GM23338 (cell line): ENCODE measurements at regions not wholly inside any gene's neighbourhood (a gene's known extent, or its start where the extent isn't known, plus 50 kb on each side); places are given as distances from the start of the nearest gene placed in this dataset.

Experiments used
- ATAC-seq: fragments of 200-7000 bp; cut with Tn5 transposase; 3 replicates; pipeline ENCODE4 v1.9.1; 2020
- DNase-seq: peaks from one replicate; pipeline ENCODE4 v3.0.0-alpha.2; 2015; ENCODE audit warnings: low spot score
- H2AFZ ChIP-seq: fragments of 200-600 bp; sonication (generic); 2 replicates; pipeline ENCODE4 v1.8.0; 2016; ENCODE audit warnings: antibody characterized with exemption, mild to moderate bottlenecking, moderate library complexity
- H3F3A ChIP-seq: fragments of 200-600 bp; sonication (generic); replicated peaks from 2 replicates; pipeline ENCODE4 v1.8.0; 2017; ENCODE audit warnings: antibody characterized with exemption, mixed run types, low read depth
- H3K27ac ChIP-seq: fragments of 200-600 bp; sonication (generic); 2 replicates; pipeline ENCODE4 v1.6.1; 2016; ENCODE audit warnings: low read depth
- H3K27me3 ChIP-seq: fragments of 200-600 bp; sonication (generic); 2 replicates; pipeline ENCODE4 v1.8.0; 2016; ENCODE audit warnings: mild to moderate bottlenecking, mixed run types, moderate library complexity; ENCODE audit not compliant: insufficient read depth
- H3K36me3 ChIP-seq: fragments of 200-600 bp; sonication (generic); 2 replicates; pipeline ENCODE4 v1.8.0; 2016; ENCODE audit warnings: mild to moderate bottlenecking; ENCODE audit not compliant: insufficient read depth
- H3K4me1 ChIP-seq: fragments of 200-600 bp; sonication (generic); 2 replicates; pipeline ENCODE4 v1.8.0; 2016; ENCODE audit warnings: mild to moderate bottlenecking, moderate library complexity; ENCODE audit not compliant: insufficient read depth
- H3K4me2 ChIP-seq: fragments of 200-600 bp; sonication (generic); 2 replicates; pipeline ENCODE4 v1.7.1; 2017; ENCODE audit warnings: mixed run types
- H3K4me3 ChIP-seq: fragments of 200-600 bp; sonication (generic); 2 replicates; pipeline ENCODE4 v1.6.1; 2016; ENCODE audit warnings: mixed run types
- H3K79me2 ChIP-seq: fragments of 200-600 bp; sonication (generic); replicated peaks from 2 replicates; pipeline ENCODE4 v1.8.0; 2017; ENCODE audit warnings: mild to moderate bottlenecking; ENCODE audit not compliant: insufficient read depth
- H3K9me2 ChIP-seq: fragments of 200-600 bp; sonication (generic); 2 replicates; pipeline ENCODE4 v1.8.0; 2017; ENCODE audit not compliant: insufficient read depth
- H4K20me1 ChIP-seq: fragments of 200-600 bp; sonication (generic); replicated peaks from 2 replicates; pipeline ENCODE4 v1.8.0; 2017; ENCODE audit warnings: mild to moderate bottlenecking; ENCODE audit not compliant: insufficient read depth
- H3K27ac Mint-ChIP-seq: 2 replicates; pipeline ENCODE4 v1.8.0; 2020; ENCODE audit warnings: inconsistent platforms, mild to moderate bottlenecking, moderate library complexity, mixed read lengths
- H3K27me3 Mint-ChIP-seq: 3 replicates; pipeline ENCODE4 v1.8.0; 2022; ENCODE audit warnings: low read depth, mild to moderate bottlenecking, moderate library complexity, mixed read lengths, inconsistent platforms; ENCODE audit not compliant: insufficient read depth, poor library complexity
- H3K36me3 Mint-ChIP-seq: 3 replicates; pipeline ENCODE4 v1.8.0; 2021; ENCODE audit warnings: low read depth, mild to moderate bottlenecking, inconsistent platforms, moderate library complexity, mixed read lengths
- H3K4me1 Mint-ChIP-seq: 3 replicates; pipeline ENCODE4 v1.8.0; 2020; ENCODE audit warnings: mild to moderate bottlenecking, inconsistent platforms, mixed read lengths
- H3K4me3 Mint-ChIP-seq: 3 replicates; pipeline ENCODE4 v1.8.0; 2021; ENCODE audit warnings: moderate library complexity, mild to moderate bottlenecking, inconsistent platforms, mixed read lengths
- H3K9me3 Mint-ChIP-seq: 3 replicates; pipeline ENCODE4 v1.8.0; 2020; ENCODE audit warnings: moderate library complexity, mild to moderate bottlenecking, inconsistent platforms, mixed read lengths
- CREB1 ChIP-seq: fragments of 250-450 bp; sonication (Bioruptor Pico); IDR thresholded peaks from 2 replicates; pipeline ENCODE4 v1.5.0; 2020; ENCODE audit warnings: low read depth, mild to moderate bottlenecking, moderate library complexity
- EZH2 ChIP-seq: fragments of 200-600 bp; sonication (generic); IDR thresholded peaks from one replicate; pipeline ENCODE4 v1.8.0; 2017; ENCODE audit warnings: antibody characterized with exemption, mild to moderate bottlenecking, low read depth; ENCODE audit not compliant: unreplicated experiment
- EZH2phosphoT487 ChIP-seq: fragments of 200-600 bp; sonication (generic); IDR thresholded peaks from one replicate; pipeline ENCODE4 v1.8.1; 2018; ENCODE audit warnings: antibody characterized with exemption; ENCODE audit not compliant: unreplicated experiment
- JUNB ChIP-seq: IDR thresholded peaks from one replicate; pipeline ENCODE4 v1.6.1; 2016; ENCODE audit warnings: antibody characterized with exemption; ENCODE audit not compliant: unreplicated experiment
- NANOG ChIP-seq: IDR thresholded peaks from 2 replicates; pipeline ENCODE4 v1.6.1; 2016; ENCODE audit warnings: antibody characterized with exemption, borderline replicate concordance
- POLR2AphosphoS5 ChIP-seq: IDR thresholded peaks from 2 replicates; pipeline ENCODE4 v1.6.1; 2016; ENCODE audit warnings: antibody characterized with exemption, low read depth
- STAT1 ChIP-seq: IDR thresholded peaks from one replicate; pipeline ENCODE4 v1.6.1; 2016; ENCODE audit warnings: antibody characterized with exemption; ENCODE audit not compliant: unreplicated experiment
- ZNF114 ChIP-seq: fragments of 250-450 bp; sonication (Bioruptor Pico); IDR thresholded peaks from 2 replicates; pipeline ENCODE4 v1.5.0; 2020; ENCODE audit warnings: mild to moderate bottlenecking, moderate library complexity
- ZNF331 ChIP-seq: fragments of 250-450 bp; sonication (Bioruptor Pico); IDR thresholded peaks from 2 replicates; pipeline ENCODE4 v1.5.0; 2020; ENCODE audit warnings: low read depth, mild to moderate bottlenecking, moderate library complexity
- TF ChIP-seq, protein P1 (sequence below), 2 experiments: fragments of 200-600 bp in 1 of 2; sonication (generic) in 1 of 2; conservative IDR thresholded peaks; 2 replicates each; pipeline versions ENCODE4 v1.5.1 to v1.6.1; 2016 to 2017; ENCODE audit warnings: antibody characterized with exemption in 2 of 2, low read depth in 2 of 2, mild to moderate bottlenecking in 2 of 2, moderate library complexity in 1 of 2
- TF ChIP-seq, protein P2 (sequence below): IDR thresholded peaks from 2 replicates; pipeline ENCODE4 v1.6.1; 2016; ENCODE audit warnings: antibody characterized with exemption
- TF ChIP-seq, protein P3 (sequence below): IDR thresholded peaks from one replicate; pipeline ENCODE4 v1.6.1; 2018; ENCODE audit warnings: antibody characterized with exemption; ENCODE audit not compliant: unreplicated experiment

DNA sequence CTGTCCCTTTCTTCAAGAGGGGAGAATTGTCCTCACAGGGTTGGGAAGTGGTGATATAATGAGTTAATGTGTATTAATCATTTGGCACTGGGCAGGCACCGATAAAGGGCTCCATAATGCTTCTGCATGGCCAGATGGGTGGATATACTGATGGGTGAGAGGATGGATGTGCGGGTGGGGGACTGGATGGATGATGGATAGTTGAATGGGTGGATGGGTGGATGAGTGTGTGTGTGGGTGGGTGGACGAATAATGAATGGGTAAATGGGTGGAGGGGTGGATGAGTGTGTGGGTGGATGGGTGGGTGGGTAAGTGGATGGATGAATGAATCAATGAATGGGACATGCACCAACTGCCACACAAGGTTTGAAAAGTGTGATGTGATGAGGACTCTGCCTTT lies 127.2 kb downstream of the ACKR3 start (continued):
- TF ChIP-seq EZH2 (no peak), JUNB (no peak), STAT1 (no peak), NANOG (no peak), POLR2AphosphoS5 (no peak), EZH2phosphoT487 (no peak), ZNF331 (no peak)
- TF ChIP-seq, protein P1, sequence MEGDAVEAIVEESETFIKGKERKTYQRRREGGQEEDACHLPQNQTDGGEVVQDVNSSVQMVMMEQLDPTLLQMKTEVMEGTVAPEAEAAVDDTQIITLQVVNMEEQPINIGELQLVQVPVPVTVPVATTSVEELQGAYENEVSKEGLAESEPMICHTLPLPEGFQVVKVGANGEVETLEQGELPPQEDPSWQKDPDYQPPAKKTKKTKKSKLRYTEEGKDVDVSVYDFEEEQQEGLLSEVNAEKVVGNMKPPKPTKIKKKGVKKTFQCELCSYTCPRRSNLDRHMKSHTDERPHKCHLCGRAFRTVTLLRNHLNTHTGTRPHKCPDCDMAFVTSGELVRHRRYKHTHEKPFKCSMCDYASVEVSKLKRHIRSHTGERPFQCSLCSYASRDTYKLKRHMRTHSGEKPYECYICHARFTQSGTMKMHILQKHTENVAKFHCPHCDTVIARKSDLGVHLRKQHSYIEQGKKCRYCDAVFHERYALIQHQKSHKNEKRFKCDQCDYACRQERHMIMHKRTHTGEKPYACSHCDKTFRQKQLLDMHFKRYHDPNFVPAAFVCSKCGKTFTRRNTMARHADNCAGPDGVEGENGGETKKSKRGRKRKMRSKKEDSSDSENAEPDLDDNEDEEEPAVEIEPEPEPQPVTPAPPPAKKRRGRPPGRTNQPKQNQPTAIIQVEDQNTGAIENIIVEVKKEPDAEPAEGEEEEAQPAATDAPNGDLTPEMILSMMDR (conservative IDR thresholded peaks at IDR 0.05; ENCODE audit: low read depth in 2 of 2): no peak
- TF ChIP-seq, protein P2, sequence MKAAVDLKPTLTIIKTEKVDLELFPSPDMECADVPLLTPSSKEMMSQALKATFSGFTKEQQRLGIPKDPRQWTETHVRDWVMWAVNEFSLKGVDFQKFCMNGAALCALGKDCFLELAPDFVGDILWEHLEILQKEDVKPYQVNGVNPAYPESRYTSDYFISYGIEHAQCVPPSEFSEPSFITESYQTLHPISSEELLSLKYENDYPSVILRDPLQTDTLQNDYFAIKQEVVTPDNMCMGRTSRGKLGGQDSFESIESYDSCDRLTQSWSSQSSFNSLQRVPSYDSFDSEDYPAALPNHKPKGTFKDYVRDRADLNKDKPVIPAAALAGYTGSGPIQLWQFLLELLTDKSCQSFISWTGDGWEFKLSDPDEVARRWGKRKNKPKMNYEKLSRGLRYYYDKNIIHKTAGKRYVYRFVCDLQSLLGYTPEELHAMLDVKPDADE: no peak

DNA sequence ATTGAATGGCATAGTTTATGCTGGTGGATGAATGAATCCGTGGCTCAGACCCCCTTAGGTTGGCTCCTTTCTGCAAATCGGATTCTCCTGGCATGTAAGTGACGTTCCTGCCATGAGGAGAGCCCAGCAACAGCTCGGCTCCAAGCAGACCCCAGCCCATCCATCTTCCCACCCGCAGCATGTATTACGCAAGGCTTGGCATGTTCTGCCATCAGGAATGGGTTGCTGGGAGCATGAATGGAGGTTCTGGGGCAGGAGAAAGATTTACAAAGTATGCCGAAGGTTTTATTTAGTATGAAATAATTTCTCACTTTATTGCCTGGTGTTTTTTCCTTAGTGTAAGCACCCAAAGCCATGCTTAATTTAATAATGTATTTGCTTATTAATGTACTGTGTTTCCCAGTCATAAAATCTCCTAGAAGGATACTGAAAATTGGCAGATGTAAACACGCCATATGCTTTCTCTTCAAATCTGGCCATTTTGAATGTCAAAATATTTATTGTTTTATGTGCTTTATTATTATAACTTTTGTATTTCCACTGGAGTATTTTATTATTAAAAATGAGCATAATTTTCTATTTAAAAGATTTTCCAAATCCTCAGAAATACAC lies 128.5 kb downstream of the ACKR3 start:
- 0 out of 2 replicates have a peak, but pooled peaks cover 8% of the 10 kb centered on the region for H3K9me2 ChIP-seq
- H3K9me3 Mint-ChIP-seq: no peaks in the 10 kb centered on the region
- H3K27ac ChIP-seq: no peak overlapping the region
- no peaks in the 10 kb centered on the region for H3K79me2 ChIP-seq
- H3K4me3 Mint-ChIP-seq: no peak overlapping the region
- H3K36me3 Mint-ChIP-seq: no peaks in the 10 kb centered on the region
- peaks cover 18% of the 10 kb centered on the region for H3K4me1 Mint-ChIP-seq
- ATAC-seq (no peak), DNase-seq (no peak)
- H3K27me3 ChIP-seq: no peaks in the 10 kb centered on the region
- H2AFZ ChIP-seq: no peak overlapping the region; the same call in 1 of the 2 replicates
- H4K20me1 ChIP-seq: no peaks in the 10 kb centered on the region
- no peaks in the 10 kb centered on the region for H3K4me1 ChIP-seq
- H3K36me3 ChIP-seq: no peaks in the 10 kb centered on the region
- H3K27me3 Mint-ChIP-seq: peaks cover 6% of the 10 kb centered on the region
- no peak for TF ChIP-seq POLR2AphosphoS5
- TF ChIP-seq, protein P1 (conservative IDR thresholded peaks at IDR 0.05; ENCODE audit: low read depth in 2 of 2): no peak
- no peak for TF ChIP-seq ZNF331
- TF ChIP-seq, protein P2: no peak
- no peak for TF ChIP-seq ZNF114 (CRISPR knock-in tag)
- TF ChIP-seq NANOG: no peak
- TF ChIP-seq EZH2: no peak
- TF ChIP-seq, protein P3, sequence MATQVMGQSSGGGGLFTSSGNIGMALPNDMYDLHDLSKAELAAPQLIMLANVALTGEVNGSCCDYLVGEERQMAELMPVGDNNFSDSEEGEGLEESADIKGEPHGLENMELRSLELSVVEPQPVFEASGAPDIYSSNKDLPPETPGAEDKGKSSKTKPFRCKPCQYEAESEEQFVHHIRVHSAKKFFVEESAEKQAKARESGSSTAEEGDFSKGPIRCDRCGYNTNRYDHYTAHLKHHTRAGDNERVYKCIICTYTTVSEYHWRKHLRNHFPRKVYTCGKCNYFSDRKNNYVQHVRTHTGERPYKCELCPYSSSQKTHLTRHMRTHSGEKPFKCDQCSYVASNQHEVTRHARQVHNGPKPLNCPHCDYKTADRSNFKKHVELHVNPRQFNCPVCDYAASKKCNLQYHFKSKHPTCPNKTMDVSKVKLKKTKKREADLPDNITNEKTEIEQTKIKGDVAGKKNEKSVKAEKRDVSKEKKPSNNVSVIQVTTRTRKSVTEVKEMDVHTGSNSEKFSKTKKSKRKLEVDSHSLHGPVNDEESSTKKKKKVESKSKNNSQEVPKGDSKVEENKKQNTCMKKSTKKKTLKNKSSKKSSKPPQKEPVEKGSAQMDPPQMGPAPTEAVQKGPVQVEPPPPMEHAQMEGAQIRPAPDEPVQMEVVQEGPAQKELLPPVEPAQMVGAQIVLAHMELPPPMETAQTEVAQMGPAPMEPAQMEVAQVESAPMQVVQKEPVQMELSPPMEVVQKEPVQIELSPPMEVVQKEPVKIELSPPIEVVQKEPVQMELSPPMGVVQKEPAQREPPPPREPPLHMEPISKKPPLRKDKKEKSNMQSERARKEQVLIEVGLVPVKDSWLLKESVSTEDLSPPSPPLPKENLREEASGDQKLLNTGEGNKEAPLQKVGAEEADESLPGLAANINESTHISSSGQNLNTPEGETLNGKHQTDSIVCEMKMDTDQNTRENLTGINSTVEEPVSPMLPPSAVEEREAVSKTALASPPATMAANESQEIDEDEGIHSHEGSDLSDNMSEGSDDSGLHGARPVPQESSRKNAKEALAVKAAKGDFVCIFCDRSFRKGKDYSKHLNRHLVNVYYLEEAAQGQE: no peak
- no peak for TF ChIP-seq CREB1
- H3K27ac Mint-ChIP-seq: no peak overlapping the region
- no peak overlapping the region for H3K4me3 ChIP-seq
- H3K4me2 ChIP-seq: no peak overlapping the region
- H3F3A ChIP-seq: no peaks in the 10 kb centered on the region
